ENCODE measurements at regions not wholly inside any gene's neighbourhood (a gene's known extent, or its start where the extent isn't known, plus 50 kb on each side); places are given as distances from the start of the nearest gene placed in this dataset.

- dilution Hi-C loops (cut with HindIII; ENCODE audit: low sequenced_read_pairs, unreplicated experiment) = no loop called here
- no peak overlapping the region for H3K14ac ChIP-seq (replicated peaks; ENCODE audit: low read depth, low read length)
- TF ChIP-seq RFX5 (IDR thresholded peaks at IDR 0.05; ENCODE audit: low read depth, low read length) (no peak), MAZ (IDR thresholded peaks at IDR 0.05; ENCODE audit: borderline replicate concordance, low read depth, low read length) (no peak), CTCF (conservative IDR thresholded peaks at IDR 0.05; ENCODE audit: low read depth, low read length) (no peak), RAD21 (IDR thresholded peaks at IDR 0.05; ENCODE audit: low read length) (no peak), SMC3 (IDR thresholded peaks at IDR 0.05; ENCODE audit: low read depth, low read length) (no peak), MXI1 (IDR thresholded peaks at IDR 0.05; ENCODE audit: borderline replicate concordance, low read depth, low read length) (no peak), CHD1 (IDR thresholded peaks at IDR 0.05; ENCODE audit: low read depth, low read length) (no peak), USF2 (IDR thresholded peaks at IDR 0.05; ENCODE audit: low read depth, low read length) (no peak), BHLHE40 (IDR thresholded peaks at IDR 0.05; ENCODE audit: low read depth, low read length) (no peak), FOS (IDR thresholded peaks at IDR 0.05; ENCODE audit: low read depth, low read length) (no peak), NFE2L2 (IDR thresholded peaks at IDR 0.05; ENCODE audit: low read depth, low read length) (no peak), POLR2A (IDR thresholded peaks at IDR 0.05; ENCODE audit: low read depth, low read length) (no peak), ELK1 (IDR thresholded peaks at IDR 0.05; ENCODE audit: borderline replicate concordance, low read depth, low read length) (no peak), CEBPB (IDR thresholded peaks at IDR 0.05; ENCODE audit: low read depth, low read length) (no peak), RCOR1 (IDR thresholded peaks at IDR 0.05; ENCODE audit: insufficient replicate concordance, low read length) (no peak), MAFK (IDR thresholded peaks at IDR 0.05; ENCODE audit: low read depth, low read length) (no peak)
- ChIA-PET CTCF (no interaction called here), POLR2A (ENCODE audit: unreplicated experiment) (no interaction called here)
- DNase-seq (no peak), ATAC-seq (ENCODE audit: low read depth) (no peak)
- no peak overlapping the region for H4K8ac ChIP-seq (ENCODE audit: low read depth in 2 of 2, low read length in 2 of 2)
- no peaks in the 10 kb centered on the region for H3K27me3 ChIP-seq (ENCODE audit: control insufficient read depth, insufficient read depth, low read length)
- H3K36me3 ChIP-seq (ENCODE audit: control insufficient read depth, insufficient read depth, low read length) = no peaks in the 10 kb centered on the region
- in situ Hi-C loops (cut with MboI; ENCODE audit: low sequenced_read_pairs) = no loop called here
- H3K9me1 ChIP-seq (ENCODE audit: insufficient read depth, low read length) = no peaks in the 10 kb centered on the region
- H4K20me1 ChIP-seq (ENCODE audit: insufficient read depth, low read length) = no peaks in the 10 kb centered on the region
- no TSS peak for BruUV-seq (replicated peaks)
- H3K4ac ChIP-seq (ENCODE audit: low read depth, low read length) = no peak overlapping the region
- WGBS, 2 experiments (ENCODE audit: extremely low coverage in 2 of 2, insufficient read length in 1 of 2) = no CpG with 5 or more reads among the region's 1 CpG
- H4K91ac ChIP-seq (ENCODE audit: insufficient read depth, low read depth, low read length) = no peak overlapping the region
- no peak overlapping the region for H3K27ac ChIP-seq (ENCODE audit: insufficient read depth, low read length)
- H4K5ac ChIP-seq (ENCODE audit: low read depth, low read length) = no peak overlapping the region
- H3K23ac ChIP-seq (ENCODE audit: low read depth, low read length) = no peak overlapping the region
- no peak overlapping the region for H2AFZ ChIP-seq (replicated peaks; ENCODE audit: low read length, poor library complexity)
- peaks cover 5% of the 10 kb centered on the region for H3K9me3 ChIP-seq (ENCODE audit: control insufficient read depth, insufficient read depth, low read length)
- H3K79me1 ChIP-seq (ENCODE audit: low read depth in 1 of 2, low read length in 2 of 2) = no peaks in the 10 kb centered on the region
- no peak overlapping the region for H3K4me3 ChIP-seq (ENCODE audit: insufficient read depth, low read depth, low read length)
- intact Hi-C loops (cut with micrococcal nuclease) = no loop called here
- no peak overlapping the region for H2BK120ac ChIP-seq (ENCODE audit: low read depth, low read length)
- H2AK5ac ChIP-seq (ENCODE audit: low read depth, low read length) = no peak overlapping the region
- H3K4me1 ChIP-seq (ENCODE audit: control insufficient read depth, insufficient read depth, low read length) = no peaks in the 10 kb centered on the region
- no peak overlapping the region for H2BK20ac ChIP-seq (ENCODE audit: low read depth, low read length)
- no peak overlapping the region for H2BK5ac ChIP-seq (ENCODE audit: low read depth, low read length, poor library complexity, severe bottlenecking)
- no peak overlapping the region for H3K18ac ChIP-seq (ENCODE audit: low read depth, low read length)
- no peak overlapping the region for H2BK15ac ChIP-seq (ENCODE audit: low read depth, low read length)
- H3K9ac ChIP-seq (ENCODE audit: low read depth, low read length) = no peak overlapping the region
- no peak overlapping the region for H3K56ac ChIP-seq (ENCODE audit: extremely low read depth, insufficient read depth, low read length)
- H3K4me2 ChIP-seq (ENCODE audit: low read depth, low read length) = no peak overlapping the region
- H2AK9ac ChIP-seq (replicated peaks; ENCODE audit: low read depth, low read length, poor library complexity) = no peak overlapping the region
These were observed 1449.4 kb downstream of the LRFN5 start for GRCh38 chr14:43056106-43056505.
